HG03045 (cell line): ENCODE measurements at regions not wholly inside any gene's neighbourhood (a gene's known extent, or its start where the extent isn't known, plus 50 kb on each side); places are given as distances from the start of the nearest gene placed in this dataset.

Source experiments
- ATAC-seq: cut with Tn5 transposase; IDR thresholded peaks from one replicate; pipeline ENCODE4 v1.9.1; 2021; ENCODE audit warnings: mild to moderate bottlenecking, moderate library complexity; ENCODE audit not compliant: unreplicated experiment

DNA sequence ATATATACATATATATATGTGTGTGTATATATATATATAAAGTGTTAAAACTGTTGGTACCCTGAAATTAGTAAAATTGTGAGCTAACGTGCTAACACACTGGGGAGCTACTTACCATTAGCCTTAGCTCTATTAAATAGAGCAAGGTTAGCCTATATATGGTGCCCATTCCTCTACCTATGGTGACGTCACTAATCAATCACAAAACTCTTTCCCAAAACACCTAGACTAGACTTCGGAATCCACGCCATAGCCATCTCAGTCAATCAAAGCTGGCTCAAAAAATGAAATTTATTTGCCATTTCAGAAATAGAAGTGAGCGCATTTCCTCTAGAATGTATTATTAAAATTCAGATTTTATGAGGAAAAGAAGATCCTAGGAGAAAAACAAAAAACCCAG, 229.0 kb upstream of the TENM3 start:
- ATAC-seq: no peak

DNA sequence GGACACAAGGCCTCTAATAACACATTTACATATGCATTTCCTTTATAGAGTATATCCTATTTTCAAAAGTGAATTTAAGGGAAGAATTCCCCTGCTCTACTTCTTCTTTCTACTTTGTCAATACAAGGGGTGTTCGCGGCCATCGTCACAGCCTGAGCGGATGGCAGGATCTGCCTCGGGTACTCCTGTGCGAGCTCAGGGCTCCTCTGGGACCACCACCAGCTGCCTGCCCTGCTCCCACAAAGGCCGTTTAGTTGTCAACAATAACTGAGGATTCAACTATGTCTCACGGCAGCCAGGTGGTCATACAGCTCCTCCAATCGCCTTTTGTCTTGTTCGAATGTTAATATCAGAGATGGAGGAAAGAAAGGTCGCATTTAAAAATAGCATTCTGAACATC, 228.2 kb upstream of the TENM3 start:
- ATAC-seq: no peak

- no peak for ATAC-seq
These were observed 227.3 kb upstream of the TENM3 start for GRCh38 chr4:182015893-182016292.

GRCh38 chr4:182017038-182017437, 226.2 kb upstream of the TENM3 start:
- no peak for ATAC-seq

DNA sequence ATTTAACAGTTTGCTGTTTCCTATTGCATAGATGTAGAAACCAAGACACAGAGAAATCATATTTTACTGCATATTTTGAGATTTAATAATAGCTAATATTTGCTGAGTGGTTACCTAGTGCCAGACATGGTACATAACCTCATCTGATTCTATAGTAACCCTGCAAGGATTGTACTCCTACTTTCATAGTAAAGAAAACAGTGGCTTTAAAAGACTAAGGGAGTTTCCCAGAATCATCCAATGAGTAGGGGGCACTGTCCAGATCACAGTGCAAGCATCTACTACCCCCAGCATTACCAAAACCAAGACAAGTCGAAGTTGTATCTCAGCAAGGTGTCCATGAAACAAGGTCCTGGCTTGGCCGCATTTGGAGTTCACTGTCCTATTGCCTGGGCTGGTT, 224.5 kb upstream of the TENM3 start:
- peak; percentile 37 for ATAC-seq

GRCh38 chr4:182019148-182019652, 224.0 kb upstream of the TENM3 start:
- peak; percentile 92 for ATAC-seq

- no peak for ATAC-seq
These were observed 220.3 kb upstream of the TENM3 start for GRCh38 chr4:182022909-182023308.

GRCh38 chr4:182023469-182023868, 219.7 kb upstream of the TENM3 start:
- ATAC-seq: no peak

- ATAC-seq: no peak
These were observed 200.3 kb upstream of the TENM3 start for GRCh38 chr4:182042945-182043344.

GRCh38 chr4:182048871-182049270, 194.3 kb upstream of the TENM3 start:
- ATAC-seq: no peak

- no peak for ATAC-seq
These were observed 186.3 kb upstream of the TENM3 start for GRCh38 chr4:182056866-182057265.

- ATAC-seq: no peak
These were observed 180.7 kb upstream of the TENM3 start for GRCh38 chr4:182062458-182062857.

GRCh38 chr4:182062936-182063335, 180.3 kb upstream of the TENM3 start:
- no peak for ATAC-seq

GRCh38 chr4:182063651-182064050, 179.6 kb upstream of the TENM3 start:
- ATAC-seq: no peak

- ATAC-seq: no peak
These were observed 177.9 kb upstream of the TENM3 start for GRCh38 chr4:182065255-182065654.

DNA sequence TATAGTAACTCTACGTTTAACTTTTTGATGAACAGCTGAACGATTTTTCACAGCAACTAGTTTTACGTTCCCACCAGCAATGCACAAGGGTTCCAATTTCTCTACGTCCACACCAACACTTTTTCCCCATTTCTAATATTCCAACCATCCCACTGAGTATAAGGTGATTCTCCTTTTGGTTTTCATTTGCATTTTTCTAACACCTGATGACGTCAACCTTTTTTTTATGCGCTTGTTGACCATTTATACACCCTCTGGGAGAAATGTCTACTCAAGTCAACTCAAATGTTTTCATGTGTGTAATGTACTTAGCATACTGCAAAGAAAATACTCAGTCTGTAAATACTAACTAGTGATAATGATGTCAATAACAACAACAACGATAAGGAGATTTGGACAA, 177.2 kb upstream of the TENM3 start:
- ATAC-seq: no peak

DNA sequence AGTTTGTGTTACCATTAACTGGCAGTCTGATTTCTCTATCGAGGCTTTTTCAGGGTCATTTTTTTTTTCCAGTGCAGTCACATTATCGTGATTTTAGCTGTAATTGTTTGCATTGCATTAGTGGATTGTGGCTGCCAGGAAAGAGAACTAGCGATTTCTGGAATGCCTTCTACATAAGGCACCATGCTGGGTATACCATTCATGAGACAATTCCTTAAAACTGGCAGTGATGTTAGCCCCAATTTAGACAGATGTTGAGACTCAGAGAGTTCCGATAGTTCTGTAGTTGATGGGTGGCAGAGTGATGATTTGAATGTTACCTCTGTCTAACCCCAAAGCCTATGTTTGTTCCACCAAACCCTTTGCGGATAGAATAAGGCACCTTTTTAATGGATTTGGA, 175.4 kb upstream of the TENM3 start:
- ATAC-seq: no peak

DNA sequence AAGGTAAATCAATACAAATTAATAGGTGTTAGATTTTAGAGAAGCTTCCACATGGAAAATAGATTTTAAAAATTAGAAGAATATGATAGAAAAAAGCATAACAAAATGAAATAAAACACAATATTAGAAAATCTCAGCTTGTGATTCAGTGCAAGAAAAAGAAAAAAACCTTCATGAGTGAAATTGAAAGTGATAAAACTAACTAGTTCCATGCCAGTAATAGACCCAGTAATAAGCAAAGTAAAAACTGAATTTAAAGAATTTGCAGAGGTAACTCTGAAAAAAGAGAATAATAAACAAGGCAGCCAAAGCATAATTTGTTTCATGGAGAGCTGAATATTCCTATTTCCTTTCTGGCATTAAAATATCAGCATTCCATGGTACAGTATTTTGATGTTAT, 174.3 kb upstream of the TENM3 start:
- no peak for ATAC-seq

GRCh38 chr4:182073278-182073677, 169.9 kb upstream of the TENM3 start:
- no peak for ATAC-seq

DNA sequence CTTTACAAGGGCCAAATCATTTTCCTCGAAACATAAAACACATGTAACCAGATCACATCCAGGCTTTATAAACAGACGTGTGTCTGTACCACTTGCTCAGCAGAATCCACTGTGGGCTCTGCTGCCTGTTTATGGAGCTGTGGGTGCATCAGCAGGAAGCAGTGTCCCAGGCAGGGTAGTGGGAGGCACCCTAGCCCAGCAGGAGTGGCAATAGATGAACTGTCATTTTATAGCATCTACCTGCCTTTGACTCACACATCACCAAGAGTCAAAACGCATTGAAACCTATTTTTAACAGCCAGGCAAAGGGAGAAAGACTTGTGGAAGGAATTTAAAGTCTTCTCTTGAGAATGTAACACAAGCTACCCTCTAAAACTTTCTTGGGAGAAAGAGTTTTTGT, 169.1 kb upstream of the TENM3 start:
- no peak for ATAC-seq

- ATAC-seq: no peak
These were observed 168.4 kb upstream of the TENM3 start for GRCh38 chr4:182074810-182075209.

DNA sequence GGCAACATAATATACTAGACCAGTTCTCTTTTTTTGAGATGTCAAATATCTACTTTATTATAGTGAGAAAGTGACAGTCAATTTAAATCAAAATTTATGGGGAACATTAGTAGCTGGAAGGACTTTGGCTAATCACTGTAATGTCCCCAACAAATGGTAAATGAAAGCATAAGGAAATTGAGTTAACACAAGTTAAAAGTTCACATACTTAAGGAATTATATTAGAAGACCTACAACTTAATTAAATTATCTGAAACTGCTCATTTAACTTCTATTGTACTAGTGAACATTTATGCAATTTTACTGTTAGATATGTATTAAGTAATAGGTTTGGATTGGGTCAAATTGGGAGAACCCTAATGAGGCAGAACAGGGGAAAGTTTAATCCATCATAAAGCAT, 160.3 kb upstream of the TENM3 start:
- ATAC-seq: no peak

DNA sequence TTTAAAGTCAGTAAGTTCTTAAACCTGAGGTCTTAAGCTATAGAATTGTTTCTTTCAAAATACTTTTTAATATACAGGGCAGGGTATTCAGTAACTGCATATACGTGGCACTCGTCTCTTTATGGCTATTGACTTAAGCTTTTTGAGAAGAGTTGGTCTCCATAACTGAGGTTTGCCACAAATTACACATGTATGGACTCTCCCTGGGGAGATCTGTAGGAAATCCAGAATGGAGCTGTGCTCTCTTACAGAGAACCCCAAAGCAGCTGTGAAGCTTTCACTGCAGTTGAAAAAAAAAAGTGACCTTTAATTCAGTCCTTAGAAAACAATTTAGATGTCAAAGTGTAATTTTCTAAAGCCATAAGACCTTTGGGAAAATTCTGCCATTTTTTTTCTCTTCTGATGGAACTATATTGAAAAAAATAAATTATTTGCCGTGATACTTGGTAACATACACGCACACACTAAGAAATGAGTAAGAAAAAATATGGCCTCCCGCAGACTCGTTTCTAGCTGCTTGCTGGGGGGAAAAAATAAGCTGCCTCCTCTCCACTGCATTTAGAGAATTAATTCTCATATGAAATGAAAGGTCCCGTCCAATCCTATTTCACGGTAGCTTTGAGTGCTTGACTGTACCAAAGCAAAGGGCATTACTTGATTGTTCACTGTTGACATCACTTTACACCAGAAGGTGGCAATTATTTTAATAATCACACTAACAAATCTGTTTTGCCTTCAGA, 159.4 kb upstream of the TENM3 start:
- ATAC-seq: no peak
